Keratinocyte (primary cell): ENCODE measurements at regions not wholly inside any gene's neighbourhood (a gene's known extent, or its start where the extent isn't known, plus 50 kb on each side); places are given as distances from the start of the nearest gene placed in this dataset.

Source experiments
- DNase-seq: peaks from one replicate; pipeline ENCODE4 v3.0.0-alpha.2; 2011; ENCODE audit warnings: low read depth, missing footprints, low spot score
- FAIRE-seq: peaks from 2 replicates; lab custom pipeline; 2011; peaks lifted over from hg19 to GRCh38; lab: Jason Lieb, UNC
- H2AFZ ChIP-seq: 2 replicates; pipeline ENCODE4 v1.6.0; 2012; ENCODE audit warnings: low read length, control low read depth, inconsistent platforms; ENCODE audit not compliant: control insufficient read depth
- H3K27ac ChIP-seq: 2 replicates; pipeline ENCODE4 v1.5.1; 2011; ENCODE audit warnings: low read length; ENCODE audit not compliant: control insufficient read depth, insufficient read depth
- H3K27me3 ChIP-seq: 3 replicates; pipeline ENCODE4 v1.6.0; 2011; ENCODE audit warnings: low read length; ENCODE audit not compliant: control insufficient read depth, insufficient read depth; ENCODE audit errors: extremely low read depth
- H3K36me3 ChIP-seq, 2 experiments: 2 replicates in 1 of 2; 3 replicates in 1 of 2; pipeline ENCODE4 v1.5.1; 2011; ENCODE audit warnings: low read length in 2 of 2, mild to moderate bottlenecking in 1 of 2; ENCODE audit not compliant: control insufficient read depth in 2 of 2, insufficient read depth in 2 of 2; ENCODE audit errors: extremely low read depth in 1 of 2
- H3K4me1 ChIP-seq: 3 replicates; pipeline ENCODE4 v1.5.1; 2011; ENCODE audit warnings: low read length; ENCODE audit not compliant: control insufficient read depth, insufficient read depth; ENCODE audit errors: extremely low read depth
- H3K4me2 ChIP-seq: 3 replicates; pipeline ENCODE4 v1.6.0; 2011; ENCODE audit warnings: low read depth, low read length; ENCODE audit not compliant: control insufficient read depth, insufficient read depth; ENCODE audit errors: extremely low read depth
- H3K4me3 ChIP-seq, 3 experiments: fragments of 200-600 bp in 1 of 3; sonication (generic) in 1 of 3; 2 replicates in 2 of 3; 3 replicates in 1 of 3; pipeline ENCODE4 v1.5.1; 2011 to 2016; ENCODE audit warnings: low read length in 3 of 3, mild to moderate bottlenecking in 3 of 3, control low read depth in 2 of 3, inconsistent platforms in 1 of 3, low read depth in 1 of 3, mixed read lengths in 1 of 3, mixed run types in 1 of 3, moderate library complexity in 1 of 3; ENCODE audit not compliant: control insufficient read depth in 2 of 3, insufficient read depth in 2 of 3; ENCODE audit errors: extremely low read depth in 1 of 3
- H3K79me2 ChIP-seq: 2 replicates; pipeline ENCODE4 v1.6.0; 2012; ENCODE audit warnings: low read length; ENCODE audit not compliant: control insufficient read depth, insufficient read depth
- H3K9ac ChIP-seq: 3 replicates; pipeline ENCODE4 v1.6.0; 2011; ENCODE audit warnings: low read length; ENCODE audit not compliant: control insufficient read depth, insufficient read depth; ENCODE audit errors: extremely low read depth
- H3K9me1 ChIP-seq: 3 replicates; pipeline ENCODE4 v1.6.0; 2011; ENCODE audit warnings: low read length; ENCODE audit not compliant: control insufficient read depth, insufficient read depth; ENCODE audit errors: extremely low read depth
- H3K9me3 ChIP-seq: 2 replicates; pipeline ENCODE4 v1.5.1; 2012; ENCODE audit warnings: low read depth, low read length; ENCODE audit not compliant: control insufficient read depth
- H4K20me1 ChIP-seq: 3 replicates; pipeline ENCODE4 v1.6.0; 2011; ENCODE audit warnings: low read length; ENCODE audit not compliant: control insufficient read depth, insufficient read depth; ENCODE audit errors: extremely low read depth
- EZH2 ChIP-seq: IDR thresholded peaks from one replicate; pipeline ENCODE4 v1.6.1; 2012; ENCODE audit warnings: inconsistent platforms, mild to moderate bottlenecking, low read length, moderate library complexity
- dilution Hi-C: fragments of 300-500 bp; cut with MboI; formaldehyde crosslinking; loops from one replicate; pipeline ENCODE4 v1.7.0; 2020; ENCODE audit warnings: low sequenced_read_pairs; ENCODE audit not compliant: extremely low pct_ligation_motif_present
- TF ChIP-seq, protein P1 (sequence below), 3 experiments: IDR thresholded peaks in 1 of 3; conservative IDR thresholded peaks in 1 of 3; optimal IDR thresholded peaks in 1 of 3; 2 replicates in 2 of 3; 3 replicates in 1 of 3; pipeline versions ENCODE3 to v1.5.1; 2011; ENCODE audit warnings: low read length in 3 of 3, mild to moderate bottlenecking in 3 of 3, moderate library complexity in 2 of 3, control low read depth in 1 of 3, inconsistent platforms in 1 of 3; ENCODE audit not compliant: insufficient read depth in 2 of 3; ENCODE audit errors: extremely low read depth in 1 of 3

DNA sequence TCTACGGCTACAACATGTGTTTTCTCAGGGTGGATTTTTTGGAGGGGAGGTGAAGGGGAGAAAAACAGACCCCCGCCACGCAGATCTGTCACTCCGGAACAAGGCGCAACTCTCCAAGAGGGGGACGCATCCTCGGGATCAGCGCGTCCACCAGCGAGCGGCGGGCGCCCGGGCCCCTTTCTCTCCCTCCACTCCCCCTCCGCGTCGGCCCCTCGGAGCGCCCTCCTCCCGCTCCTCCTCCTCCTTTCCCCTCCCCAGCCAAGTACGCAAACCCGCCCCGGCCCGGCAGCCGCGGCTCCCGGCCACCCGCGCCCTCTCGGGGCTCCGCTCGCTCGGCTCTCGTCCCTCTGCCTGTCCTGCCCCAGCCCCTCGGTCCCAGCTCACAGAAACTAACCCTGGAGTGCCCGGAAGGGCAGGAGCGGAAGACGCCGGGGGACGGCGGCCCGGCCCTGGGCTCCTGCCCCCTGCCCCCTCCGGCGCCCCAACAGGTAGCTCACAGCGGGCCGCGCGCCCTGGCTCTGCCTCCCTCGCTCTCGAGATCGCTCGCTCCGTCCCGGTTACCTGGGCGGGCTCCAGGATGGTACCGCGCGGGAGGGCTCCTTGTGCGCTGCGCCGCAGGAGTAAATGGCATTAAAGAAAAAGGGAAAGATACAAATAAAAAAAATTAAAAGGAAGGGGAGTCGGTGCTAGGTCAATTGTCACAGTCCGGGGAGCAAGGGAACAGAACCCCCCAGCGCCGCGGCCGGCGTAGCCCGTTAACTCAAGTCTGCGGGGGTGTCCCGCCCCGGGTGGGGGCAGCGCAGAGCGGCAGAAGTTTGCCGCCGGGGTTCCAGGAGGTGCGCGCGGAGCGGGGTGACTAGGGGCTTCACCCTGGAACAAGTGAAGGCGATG lies 131.4 kb upstream of the C11orf58 start:
- H3K36me3 ChIP-seq = no peaks in the 10 kb centered on the region
- H3K4me2 ChIP-seq = peak overlapping the region; percentile 99
- no peak for TF ChIP-seq EZH2
- TF ChIP-seq, protein P1, sequence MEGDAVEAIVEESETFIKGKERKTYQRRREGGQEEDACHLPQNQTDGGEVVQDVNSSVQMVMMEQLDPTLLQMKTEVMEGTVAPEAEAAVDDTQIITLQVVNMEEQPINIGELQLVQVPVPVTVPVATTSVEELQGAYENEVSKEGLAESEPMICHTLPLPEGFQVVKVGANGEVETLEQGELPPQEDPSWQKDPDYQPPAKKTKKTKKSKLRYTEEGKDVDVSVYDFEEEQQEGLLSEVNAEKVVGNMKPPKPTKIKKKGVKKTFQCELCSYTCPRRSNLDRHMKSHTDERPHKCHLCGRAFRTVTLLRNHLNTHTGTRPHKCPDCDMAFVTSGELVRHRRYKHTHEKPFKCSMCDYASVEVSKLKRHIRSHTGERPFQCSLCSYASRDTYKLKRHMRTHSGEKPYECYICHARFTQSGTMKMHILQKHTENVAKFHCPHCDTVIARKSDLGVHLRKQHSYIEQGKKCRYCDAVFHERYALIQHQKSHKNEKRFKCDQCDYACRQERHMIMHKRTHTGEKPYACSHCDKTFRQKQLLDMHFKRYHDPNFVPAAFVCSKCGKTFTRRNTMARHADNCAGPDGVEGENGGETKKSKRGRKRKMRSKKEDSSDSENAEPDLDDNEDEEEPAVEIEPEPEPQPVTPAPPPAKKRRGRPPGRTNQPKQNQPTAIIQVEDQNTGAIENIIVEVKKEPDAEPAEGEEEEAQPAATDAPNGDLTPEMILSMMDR (optimal IDR thresholded peaks at IDR 0.05 in 1 of 3, IDR thresholded peaks at IDR 0.05 in 1 of 3, conservative IDR thresholded peaks at IDR 0.05 in 1 of 3; ENCODE audit: extremely low read depth in 1 of 3, insufficient read depth in 2 of 3, low read length in 3 of 3) = no peak
- H3K4me1 ChIP-seq = peaks cover 18% of the 10 kb centered on the region
- H3K27me3 ChIP-seq = peaks cover 25% of the 10 kb centered on the region
- H3K4me3 ChIP-seq = peak overlapping the region; percentile 58 to 92 (median 89)
- DNase-seq (no peak), FAIRE-seq (no peak)
- no peaks in the 10 kb centered on the region for H3K79me2 ChIP-seq
- no peaks in the 10 kb centered on the region for H3K9me3 ChIP-seq
- no peaks in the 10 kb centered on the region for H4K20me1 ChIP-seq
- H2AFZ ChIP-seq = peak overlapping the region; percentile 90
- H3K9ac ChIP-seq = peak overlapping the region; percentile 77
- peak overlapping the region; percentile 74 for H3K27ac ChIP-seq
- dilution Hi-C loops = no loop called here
- H3K9me1 ChIP-seq = no peaks in the 10 kb centered on the region

DNA sequence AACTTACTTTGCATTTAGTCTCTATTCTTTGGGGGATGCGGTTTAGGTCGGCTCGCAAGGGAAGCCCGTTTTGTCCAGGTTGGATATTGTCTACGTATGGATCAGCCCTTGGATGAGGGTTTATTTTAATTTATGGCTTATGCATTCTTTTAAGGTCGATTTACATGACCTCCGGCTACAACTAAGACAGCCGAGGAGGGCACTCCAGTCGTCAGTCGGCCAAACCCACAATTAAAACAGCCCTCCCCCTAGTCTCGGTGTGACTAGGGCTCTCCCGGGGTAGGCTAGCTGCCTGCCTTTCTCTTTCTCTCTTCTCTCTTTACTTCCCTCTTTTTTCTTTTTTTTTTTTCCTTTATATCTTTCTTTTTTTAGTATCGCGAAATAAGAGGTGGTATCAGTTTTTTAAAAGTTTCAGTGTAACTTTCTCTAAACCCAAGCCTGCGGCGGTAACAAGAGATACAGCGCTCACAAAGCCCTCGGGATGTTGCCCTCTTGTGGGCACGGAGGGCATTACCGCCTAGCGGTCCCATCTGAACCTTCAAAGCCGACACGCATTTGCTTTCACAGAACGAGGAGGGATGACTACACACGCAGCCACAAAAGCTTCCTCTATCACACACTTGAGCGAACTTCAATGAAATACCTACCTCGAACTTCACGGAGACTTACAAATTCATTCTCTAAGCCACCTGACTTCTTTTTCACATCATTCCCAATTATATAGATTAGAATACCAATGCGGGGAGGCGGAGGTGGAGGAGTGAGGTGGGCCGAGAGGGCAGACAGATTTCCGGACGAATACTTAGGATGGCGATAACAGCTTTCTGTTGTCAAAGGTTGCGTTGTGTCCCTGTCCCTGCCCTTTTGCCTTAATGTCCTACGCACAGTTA lies 132.3 kb upstream of the C11orf58 start:
- Histone ChIP-seq H3K36me3 (no peaks in the 10 kb centered on the region), H3K4me2 (peak overlapping the region; percentile 99), H3K4me1 (peaks cover 18% of the 10 kb centered on the region), H3K9me1 (no peaks in the 10 kb centered on the region), H3K79me2 (no peaks in the 10 kb centered on the region), H2AFZ (peak overlapping the region; percentile 90), H3K4me3 (peak overlapping the region; percentile 61 to 92 (median 89)), H4K20me1 (no peaks in the 10 kb centered on the region), H3K9me3 (no peaks in the 10 kb centered on the region), H3K27ac (peak overlapping the region; percentile 74), H3K9ac (peak overlapping the region; percentile 77), H3K27me3 (peaks cover 16% of the 10 kb centered on the region)
- TF ChIP-seq, protein P1 (optimal IDR thresholded peaks at IDR 0.05 in 1 of 3, IDR thresholded peaks at IDR 0.05 in 1 of 3, conservative IDR thresholded peaks at IDR 0.05 in 1 of 3; ENCODE audit: extremely low read depth in 1 of 3, insufficient read depth in 2 of 3, low read length in 3 of 3) = peak; percentile 87 to 95 (median 93)
- TF ChIP-seq EZH2 = no peak
- dilution Hi-C loops = no loop called here
- DNase-seq (peak; percentile 56), FAIRE-seq (peak; percentile 87)
